Activated naive CD4-positive, alpha-beta T cell treated with anti-CD3 and anti-CD28 coated beads, Interleukin-2, amount 50 U/mL, for 72 hours (primary cell): ENCODE measurements at regions not wholly inside any gene's neighbourhood (a gene's known extent, or its start where the extent isn't known, plus 50 kb on each side); places are given as distances from the start of the nearest gene placed in this dataset.

Source experiments
- ATAC-seq, 2 donors: fragments of 150-1000 bp; cut with Tn5 transposase; 2 replicates each; pipeline ENCODE4 v1.10.0; 2021; ENCODE audit warnings: mild to moderate bottlenecking in 2 of 2, moderate library complexity in 2 of 2
- DNase-seq, 2 donors: peaks; one replicate each; pipeline ENCODE4 v3.0.0; 2021 to 2022; ENCODE audit warnings: low spot score in 2 of 2
- H3K27ac Mint-ChIP-seq, 2 donors: one replicate each; pipeline ENCODE4 v1.8.0; 2022; ENCODE audit warnings: mild to moderate bottlenecking in 2 of 2, mixed read lengths in 2 of 2
- H3K36me3 Mint-ChIP-seq, 2 donors: one replicate each; pipeline ENCODE4 v1.8.0; 2022; ENCODE audit warnings: mixed read lengths in 2 of 2
- H3K9me3 Mint-ChIP-seq, 2 donors: one replicate each; pipeline ENCODE4 v1.8.0; 2022; ENCODE audit warnings: mixed read lengths in 2 of 2

DNA sequence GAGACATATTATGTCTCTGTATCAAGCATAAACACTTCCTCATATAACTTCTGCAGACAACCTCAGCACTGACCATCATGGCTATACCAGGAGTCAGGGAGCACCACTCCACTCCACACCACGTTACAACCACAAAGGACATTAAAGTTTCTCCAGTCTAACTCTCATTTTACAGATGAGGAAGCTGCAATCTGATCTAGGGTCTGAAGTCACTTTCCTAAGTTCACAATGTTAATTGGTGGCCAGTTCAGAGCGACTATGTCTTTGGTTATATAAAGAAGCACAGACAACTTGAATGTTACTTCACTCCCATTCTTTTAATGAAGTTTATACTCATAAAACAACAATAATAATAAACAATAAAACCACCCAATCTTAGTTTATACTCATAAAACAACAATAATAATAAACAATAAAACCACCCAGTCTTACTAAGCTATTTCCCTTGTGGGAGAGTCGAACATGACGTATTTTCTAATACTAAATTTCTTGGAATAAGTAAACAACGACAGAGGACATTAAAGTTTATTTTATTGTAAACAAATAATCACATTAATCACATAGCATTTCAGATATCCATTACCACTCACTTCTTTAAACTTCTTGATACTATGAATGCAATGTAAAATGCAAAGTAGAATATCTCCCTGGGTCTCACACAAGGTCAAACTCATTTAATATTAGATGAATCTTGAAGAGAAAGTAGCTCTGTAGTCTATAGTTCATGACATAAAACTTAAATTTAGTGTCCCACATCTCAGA lies 72.4 kb upstream of the SSTR1 start:
- Mint-ChIP-seq H3K27ac (no peak overlapping the region), H3K36me3 (no peaks in the 10 kb centered on the region), H3K9me3 (no peaks in the 10 kb centered on the region)
- no peak for ATAC-seq
- no peak for DNase-seq

GRCh38 chr14:38137005-38137404 lies 70.7 kb upstream of the SSTR1 start:
- DNase-seq (no peak), ATAC-seq (no peak)
- no peaks in the 10 kb centered on the region for H3K9me3 Mint-ChIP-seq
- no peaks in the 10 kb centered on the region for H3K36me3 Mint-ChIP-seq
- H3K27ac Mint-ChIP-seq = no peak overlapping the region

GRCh38 chr14:38138473-38139138 lies 69.1 kb upstream of the SSTR1 start:
- Mint-ChIP-seq H3K27ac (no peak overlapping the region), H3K36me3 (no peaks in the 10 kb centered on the region), H3K9me3 (no peaks in the 10 kb centered on the region)
- DNase-seq (no peak), ATAC-seq (no peak)

DNA sequence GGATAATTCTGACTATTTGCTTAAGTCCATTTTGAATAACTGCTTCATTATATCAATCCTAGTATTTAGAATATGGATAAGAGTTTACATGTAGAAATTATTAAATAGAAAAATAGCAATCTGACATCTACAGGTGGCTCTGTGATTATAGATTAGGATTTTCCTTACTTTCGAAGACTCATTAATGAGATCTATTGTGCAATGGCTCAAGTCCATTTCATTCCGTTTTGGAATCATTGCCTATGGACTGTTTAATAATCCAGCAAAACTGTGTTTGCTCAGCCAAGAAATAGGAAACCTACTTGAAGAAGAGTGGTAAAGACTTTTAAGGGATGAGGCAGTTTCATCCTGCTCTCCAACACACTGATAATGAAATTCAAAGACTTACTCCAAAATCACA lies 67.8 kb upstream of the SSTR1 start:
- no peak for DNase-seq
- Mint-ChIP-seq H3K27ac (no peak overlapping the region), H3K9me3 (no peaks in the 10 kb centered on the region), H3K36me3 (no peaks in the 10 kb centered on the region)
- ATAC-seq = no peak

- DNase-seq = no peak
- Mint-ChIP-seq H3K36me3 (no peaks in the 10 kb centered on the region), H3K9me3 (no peaks in the 10 kb centered on the region), H3K27ac (no peak overlapping the region)
- ATAC-seq = no peak
Measured at GRCh38 chr14:38143170-38143569, 64.5 kb upstream of the SSTR1 start.

GRCh38 chr14:38143659-38144505 lies 63.8 kb upstream of the SSTR1 start:
- DNase-seq (no peak), ATAC-seq (no peak)
- no peak overlapping the region for H3K27ac Mint-ChIP-seq
- H3K9me3 Mint-ChIP-seq = no peaks in the 10 kb centered on the region
- H3K36me3 Mint-ChIP-seq = no peaks in the 10 kb centered on the region

- no peaks in the 10 kb centered on the region for H3K9me3 Mint-ChIP-seq
- no peak for DNase-seq
- no peak for ATAC-seq
Measured at GRCh38 chr14:38145142-38145541, 62.6 kb upstream of the SSTR1 start.

GRCh38 chr14:38150075-38150474 lies 57.6 kb upstream of the SSTR1 start:
- Mint-ChIP-seq H3K27ac (no peak overlapping the region), H3K36me3 (no peaks in the 10 kb centered on the region), H3K9me3 (no peaks in the 10 kb centered on the region)
- DNase-seq = no peak
- ATAC-seq = no peak

More at GRCh38 chr14:38145142-38145541, 62.6 kb upstream of the SSTR1 start:
- H3K27ac Mint-ChIP-seq = no peak overlapping the region
- H3K36me3 Mint-ChIP-seq = no peaks in the 10 kb centered on the region
